Natural killer cell (primary cell): ENCODE measurements at regions not wholly inside any gene's neighbourhood (a gene's known extent, or its start where the extent isn't known, plus 50 kb on each side); places are given as distances from the start of the nearest gene placed in this dataset.

Experiments
- ATAC-seq, 3 donors: fragments of 150-1000 bp in 2 of 3; fragments of 200-7000 bp in 1 of 3; cut with Tn5 transposase; 1 replicate in 1 of 3; 2 replicates in 2 of 3; pipeline ENCODE4 v1.10.0; 2021; ENCODE audit warnings: mild to moderate bottlenecking in 2 of 3, moderate library complexity in 2 of 3
- DNase-seq, 2 donors: peaks; one replicate each; pipeline versions ENCODE4 v3.0.0 to v3.0.0-alpha.2; 2013 to 2021; ENCODE audit warnings: mixed read lengths in 1 of 2
- H3K27ac ChIP-seq: one replicate; pipeline ENCODE4 v1.5.1; 2013; ENCODE audit warnings: mild to moderate bottlenecking, low read length
- H3K27me3 ChIP-seq: one replicate; pipeline ENCODE4 v1.6.1; 2013; ENCODE audit warnings: low read length; ENCODE audit not compliant: control insufficient read depth, insufficient read depth
- H3K36me3 ChIP-seq: one replicate; pipeline ENCODE4 v1.6.1; 2013; ENCODE audit warnings: low read length; ENCODE audit not compliant: control insufficient read depth, insufficient read depth
- H3K4me1 ChIP-seq: one replicate; pipeline ENCODE4 v1.6.1; 2013; ENCODE audit warnings: low read length; ENCODE audit not compliant: control insufficient read depth, insufficient read depth
- H3K4me3 ChIP-seq: one replicate; pipeline ENCODE4 v1.5.1; 2013; ENCODE audit warnings: low read length
- H3K9me3 ChIP-seq: one replicate; pipeline ENCODE4 v1.6.1; 2013; ENCODE audit warnings: low read length; ENCODE audit not compliant: control insufficient read depth, insufficient read depth
- H3K27ac Mint-ChIP-seq, 2 donors: one replicate each; pipeline ENCODE4 v1.8.0; 2022; ENCODE audit warnings: mild to moderate bottlenecking in 2 of 2, mixed read lengths in 2 of 2, moderate library complexity in 1 of 2
- H3K27me3 Mint-ChIP-seq, 2 donors: one replicate each; pipeline ENCODE4 v1.8.0; 2022; ENCODE audit warnings: low read depth in 2 of 2, mixed read lengths in 2 of 2
- H3K36me3 Mint-ChIP-seq: one replicate; pipeline ENCODE4 v1.8.0; 2022; ENCODE audit warnings: mixed read lengths
- H3K4me1 Mint-ChIP-seq, 2 donors: one replicate each; pipeline ENCODE4 v1.8.0; 2022; ENCODE audit warnings: mixed read lengths in 2 of 2
- H3K4me3 Mint-ChIP-seq: one replicate; pipeline ENCODE4 v1.8.0; 2022; ENCODE audit warnings: mild to moderate bottlenecking, moderate library complexity, mixed read lengths
- H3K9me3 Mint-ChIP-seq, 2 donors: one replicate each; pipeline ENCODE4 v1.8.0; 2022; ENCODE audit warnings: mixed read lengths in 2 of 2
- CTCF ChIP-seq: fragments of 200-600 bp; IDR thresholded peaks from one replicate; pipeline ENCODE4 v1.8.0; 2022; ENCODE audit warnings: antibody characterized with exemption
- WGBS: methylation state at CpG from one replicate; pipeline ENCODE4 v1.1.7; 2013; ENCODE audit warnings: missing lambda C conversion rate; ENCODE audit not compliant: insufficient coverage; 5-methylcytosine and 5-hydroxymethylcytosine counted together
- intact Hi-C: fragments of 100-400 bp; cut with micrococcal nuclease; formaldehyde crosslinking; loops from one replicate; pipeline ENCODE4 v1.14.2; 2022

GRCh38 chr2:59693231-59693959, 860.1 kb downstream of the BCL11A start:
- no peaks in the 10 kb centered on the region for H3K4me1 Mint-ChIP-seq
- 57% methylated on average over 1 of the region's 2 CpGs for WGBS

DNA sequence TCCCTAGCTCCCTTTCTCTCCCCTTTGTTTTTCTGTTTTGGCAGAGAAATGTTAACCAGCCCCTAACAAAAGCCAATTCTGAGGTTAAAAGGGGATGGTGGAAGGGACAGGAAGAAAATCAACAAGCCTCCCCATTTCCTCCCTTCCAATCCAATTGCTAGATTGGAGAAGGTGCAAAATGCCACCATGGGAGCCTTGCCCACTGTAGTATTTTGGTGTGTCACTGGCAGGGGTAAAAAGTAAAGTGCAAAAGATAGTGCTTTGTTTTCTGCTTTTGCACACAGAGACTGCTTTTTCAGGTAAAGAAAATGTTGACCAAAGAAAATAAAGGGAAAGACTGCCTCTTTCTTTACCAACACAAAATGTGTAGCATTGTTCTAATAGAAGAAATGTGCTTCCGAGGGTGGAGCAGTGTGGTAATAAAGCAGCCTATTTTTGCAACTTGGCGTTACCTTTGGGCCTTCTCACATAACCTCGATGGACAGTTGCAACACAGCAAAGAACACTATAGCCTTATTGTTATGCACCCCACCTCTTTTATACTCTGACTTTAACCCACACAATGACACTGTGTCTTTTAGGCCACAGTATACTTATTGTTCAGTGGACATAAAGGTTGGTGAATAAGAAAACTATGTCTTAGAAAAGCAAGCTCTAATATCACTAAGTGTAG, 861.8 kb downstream of the BCL11A start:
- Histone ChIP-seq H3K4me1 (no peaks in the 10 kb centered on the region), H3K9me3 (no peaks in the 10 kb centered on the region), H3K36me3 (no peaks in the 10 kb centered on the region), H3K27ac (no peak overlapping the region), H3K4me3 (no peak overlapping the region), H3K27me3 (no peaks in the 10 kb centered on the region)
- no peaks in the 10 kb centered on the region for H3K36me3 Mint-ChIP-seq
- intact Hi-C loops, result no loop called here
- H3K27me3 Mint-ChIP-seq, result no peaks in the 10 kb centered on the region
- peaks cover 1 to 8% of the 10 kb centered on the region in 2 donors for H3K9me3 Mint-ChIP-seq
- WGBS, result 78% methylated on average over 2 of the region's 3 CpGs
- DNase-seq, result no peak
- no peak for ATAC-seq
- no peak overlapping the region for H3K27ac Mint-ChIP-seq
- no peak for TF ChIP-seq CTCF
- H3K4me1 Mint-ChIP-seq, result no peaks in the 10 kb centered on the region
- no peak overlapping the region for H3K4me3 Mint-ChIP-seq

More at GRCh38 chr2:59693231-59693959, 860.1 kb downstream of the BCL11A start:
- ATAC-seq (no peak), DNase-seq (no peak)
- intact Hi-C loops, result no loop called here
- no peak for TF ChIP-seq CTCF
- Histone ChIP-seq H3K4me3 (no peak overlapping the region), H3K4me1 (no peaks in the 10 kb centered on the region), H3K27me3 (no peaks in the 10 kb centered on the region), H3K27ac (no peak overlapping the region), H3K9me3 (no peaks in the 10 kb centered on the region), H3K36me3 (no peaks in the 10 kb centered on the region)
- no peak overlapping the region for H3K4me3 Mint-ChIP-seq
- no peaks in the 10 kb centered on the region for H3K27me3 Mint-ChIP-seq
- no peaks in the 10 kb centered on the region for H3K36me3 Mint-ChIP-seq
- no peak overlapping the region for H3K27ac Mint-ChIP-seq
- peaks cover 3 to 7% of the 10 kb centered on the region in 2 donors for H3K9me3 Mint-ChIP-seq

- H3K4me3 Mint-ChIP-seq, result no peak overlapping the region
- Histone ChIP-seq H3K27ac (no peak overlapping the region), H3K27me3 (no peaks in the 10 kb centered on the region), H3K4me3 (no peak overlapping the region), H3K9me3 (peaks cover under 1% of the 10 kb centered on the region), H3K4me1 (no peaks in the 10 kb centered on the region), H3K36me3 (no peaks in the 10 kb centered on the region)
- H3K27me3 Mint-ChIP-seq, result no peaks in the 10 kb centered on the region
- WGBS, result 91% methylated on average over 4 of the region's 4 CpGs
- no peak overlapping the region for H3K27ac Mint-ChIP-seq
- intact Hi-C loops, result no loop called here
- peaks cover 0 to 6% of the 10 kb centered on the region in 2 donors for H3K9me3 Mint-ChIP-seq
- no peaks in the 10 kb centered on the region for H3K4me1 Mint-ChIP-seq
- ATAC-seq (no peak), DNase-seq (no peak)
- no peak for TF ChIP-seq CTCF
- no peaks in the 10 kb centered on the region for H3K36me3 Mint-ChIP-seq
These were observed 862.6 kb downstream of the BCL11A start for GRCh38 chr2:59690849-59691248.
